HK-2 (cell line): ENCODE measurements at regions not wholly inside any gene's neighbourhood (a gene's known extent, or its start where the extent isn't known, plus 50 kb on each side); places are given as distances from the start of the nearest gene placed in this dataset.

Source experiments
- DNase-seq: peaks from one replicate; pipeline ENCODE4 v3.0.0-alpha.2; 2018; ENCODE audit not compliant: unreplicated experiment

DNA sequence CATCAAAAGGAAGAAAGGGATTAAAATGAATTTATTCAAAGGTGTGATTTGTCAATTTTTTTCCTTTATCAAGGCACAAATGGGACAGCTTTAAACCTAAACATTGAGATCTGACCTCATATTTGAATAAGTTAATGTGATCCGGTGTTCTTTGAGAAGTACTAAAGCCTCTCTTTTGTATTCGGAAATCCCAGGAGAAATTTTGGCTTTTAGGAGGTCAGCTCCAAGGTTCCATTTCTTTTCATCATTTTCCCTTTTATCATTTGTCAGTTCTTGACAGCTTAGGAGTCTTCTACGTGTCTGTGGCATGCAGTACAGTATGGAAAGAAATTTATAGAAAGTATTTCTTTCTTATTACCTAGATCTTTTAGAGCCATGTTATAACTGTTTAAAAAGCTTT is 873.4 kb upstream of the CDH8 start:
- DNase-seq: no peak

GRCh38 chr16:62907562-62907961 is 871.3 kb upstream of the CDH8 start:
- no peak for DNase-seq

DNA sequence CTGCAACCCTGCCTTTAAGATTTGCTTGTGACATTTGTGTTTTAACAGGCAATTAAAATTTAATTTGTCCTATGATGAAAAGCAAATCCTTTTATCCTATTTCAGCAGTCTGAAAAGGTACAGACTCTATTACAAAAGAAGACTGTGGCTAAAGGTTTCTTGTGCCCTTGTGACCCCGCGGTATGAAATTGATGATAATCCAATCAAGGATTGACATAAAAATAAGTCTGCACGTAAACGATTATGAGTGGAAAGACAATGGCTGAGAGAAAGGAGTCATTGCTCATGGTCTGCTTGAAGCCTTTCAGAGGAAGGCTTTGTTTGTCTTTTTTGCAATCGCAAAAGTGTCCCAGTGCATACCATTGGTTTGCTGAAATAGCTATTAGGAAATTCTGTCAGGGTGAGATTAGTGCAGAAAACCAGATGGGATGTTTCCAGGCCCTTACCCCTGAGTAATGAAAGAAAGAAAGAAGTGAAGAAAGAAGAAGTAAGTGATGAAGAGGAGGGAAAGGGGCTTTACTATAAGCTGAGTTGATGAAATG is 867.8 kb upstream of the CDH8 start:
- no peak for DNase-seq

GRCh38 chr16:62899737-62900136 is 863.5 kb upstream of the CDH8 start:
- DNase-seq: no peak

GRCh38 chr16:62889097-62889496 is 852.9 kb upstream of the CDH8 start:
- no peak for DNase-seq

DNA sequence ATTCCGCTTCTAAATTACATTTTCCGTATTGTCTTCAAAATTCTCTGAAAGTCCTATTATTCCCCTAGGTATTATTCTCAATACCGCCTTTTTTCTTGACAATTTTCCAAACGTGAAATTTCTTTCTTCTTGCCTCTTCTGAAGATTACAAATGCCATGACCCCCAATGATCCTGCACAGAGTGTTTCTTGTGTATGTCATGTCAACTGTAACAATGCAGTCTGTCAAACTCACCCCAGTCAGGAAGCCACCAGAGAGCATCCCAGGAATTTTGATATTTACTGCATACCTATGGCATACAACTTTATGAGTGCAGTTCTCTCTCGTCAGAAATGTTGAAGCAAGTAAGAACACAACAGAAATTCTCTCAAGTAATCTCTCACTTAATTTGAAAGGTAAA is 847.3 kb upstream of the CDH8 start:
- DNase-seq: no peak

- no peak for DNase-seq
Measured at GRCh38 chr16:62882552-62883221, 846.4 kb upstream of the CDH8 start.

DNA sequence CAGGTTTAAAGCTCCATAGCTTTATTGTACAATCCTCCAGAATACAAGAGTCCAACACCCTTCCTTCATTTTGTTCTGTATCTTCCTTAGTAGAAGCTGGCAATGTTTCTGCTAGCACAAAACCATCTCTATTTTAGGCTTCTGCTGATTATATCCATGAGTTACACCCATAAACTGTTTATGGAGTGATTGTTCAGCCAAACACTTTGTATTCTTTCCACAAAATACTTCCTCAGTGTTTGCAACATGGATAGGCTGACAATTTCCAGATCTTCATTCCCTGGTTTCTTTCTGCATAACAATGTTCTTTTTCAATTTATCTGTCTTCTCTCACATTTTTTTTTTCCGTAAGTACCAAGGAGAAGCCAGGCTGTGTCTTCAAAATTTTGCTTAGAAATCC is 839.9 kb upstream of the CDH8 start:
- no peak for DNase-seq

DNA sequence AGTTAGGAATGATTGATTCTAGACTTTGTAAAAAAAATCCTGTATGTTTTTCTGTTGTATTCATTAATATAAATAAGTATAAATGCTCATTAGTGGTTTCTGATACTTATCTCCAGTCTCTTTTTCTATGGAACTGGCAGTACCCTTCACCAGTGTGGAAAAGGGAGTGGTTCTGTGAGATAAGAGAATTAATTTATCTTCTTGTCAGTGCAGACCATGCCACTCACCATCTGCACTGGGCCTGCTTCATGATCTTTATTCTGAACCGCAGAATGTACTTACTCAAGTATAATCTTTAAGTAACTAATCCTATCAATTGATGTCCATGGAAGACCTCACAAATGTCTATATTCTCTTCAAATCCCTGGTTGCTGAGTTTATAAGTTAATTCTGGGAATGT is 836.1 kb upstream of the CDH8 start:
- DNase-seq: no peak

DNA sequence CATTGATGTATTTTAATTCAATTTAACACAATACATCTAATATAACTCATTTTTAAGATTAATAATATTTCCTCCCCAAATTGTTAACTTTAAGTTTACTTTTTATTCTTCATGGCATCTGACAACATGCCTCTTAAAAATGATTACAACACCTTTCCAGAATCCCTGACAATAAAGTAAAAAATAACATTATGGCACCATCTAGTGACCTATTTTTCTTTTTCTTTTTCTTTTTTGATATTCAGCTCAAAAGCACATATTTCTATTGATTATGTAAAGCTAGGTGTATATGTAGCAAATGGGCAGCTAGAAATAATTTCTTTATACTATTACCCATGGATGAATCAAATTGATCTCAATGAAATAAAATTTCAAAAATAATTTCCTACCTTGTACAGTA is 834.3 kb upstream of the CDH8 start:
- DNase-seq: no peak

- DNase-seq: no peak
Measured at GRCh38 chr16:62869837-62870236, 833.6 kb upstream of the CDH8 start.

DNA sequence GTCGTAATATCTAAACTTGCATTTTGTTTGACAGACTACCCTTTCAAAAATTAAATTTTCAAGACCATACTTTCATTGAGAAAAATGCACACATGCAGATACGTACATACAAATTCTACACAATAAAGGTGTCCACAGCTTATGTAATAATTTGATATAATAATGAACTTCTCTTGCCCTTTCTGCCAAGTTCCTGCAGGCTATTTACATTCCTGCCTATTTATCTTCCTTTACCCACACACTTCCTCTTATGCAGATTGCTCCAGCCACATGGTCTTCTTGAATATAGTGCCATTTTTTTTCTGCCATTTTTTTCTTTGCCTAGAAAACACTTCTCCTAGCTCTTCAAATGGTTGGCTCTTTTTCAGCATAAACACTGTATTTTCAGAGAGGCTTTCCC is 826.9 kb upstream of the CDH8 start:
- DNase-seq: no peak

DNA sequence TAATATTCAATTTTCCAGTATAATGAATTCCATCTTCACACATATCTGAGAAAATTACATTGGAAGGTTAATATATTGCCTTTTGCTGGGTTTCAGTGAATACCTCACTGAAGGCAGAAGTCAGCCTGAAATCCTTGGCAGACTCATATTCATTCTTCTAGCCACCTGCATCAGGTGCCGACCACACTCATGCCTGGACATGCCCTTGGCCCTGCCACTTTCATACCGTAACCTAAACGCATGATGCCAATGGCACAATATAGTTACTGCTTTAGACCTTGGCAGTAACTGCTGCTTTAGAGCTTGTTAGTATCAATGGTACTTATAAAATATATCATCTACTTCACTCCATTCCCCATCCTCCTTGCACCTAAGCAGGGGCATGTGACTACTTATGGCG is 817.6 kb upstream of the CDH8 start:
- no peak for DNase-seq

GRCh38 chr16:62846399-62847057 is 810.3 kb upstream of the CDH8 start:
- DNase-seq: no peak

- DNase-seq: no peak
Measured at GRCh38 chr16:62832214-62832613, 796.0 kb upstream of the CDH8 start.

DNA sequence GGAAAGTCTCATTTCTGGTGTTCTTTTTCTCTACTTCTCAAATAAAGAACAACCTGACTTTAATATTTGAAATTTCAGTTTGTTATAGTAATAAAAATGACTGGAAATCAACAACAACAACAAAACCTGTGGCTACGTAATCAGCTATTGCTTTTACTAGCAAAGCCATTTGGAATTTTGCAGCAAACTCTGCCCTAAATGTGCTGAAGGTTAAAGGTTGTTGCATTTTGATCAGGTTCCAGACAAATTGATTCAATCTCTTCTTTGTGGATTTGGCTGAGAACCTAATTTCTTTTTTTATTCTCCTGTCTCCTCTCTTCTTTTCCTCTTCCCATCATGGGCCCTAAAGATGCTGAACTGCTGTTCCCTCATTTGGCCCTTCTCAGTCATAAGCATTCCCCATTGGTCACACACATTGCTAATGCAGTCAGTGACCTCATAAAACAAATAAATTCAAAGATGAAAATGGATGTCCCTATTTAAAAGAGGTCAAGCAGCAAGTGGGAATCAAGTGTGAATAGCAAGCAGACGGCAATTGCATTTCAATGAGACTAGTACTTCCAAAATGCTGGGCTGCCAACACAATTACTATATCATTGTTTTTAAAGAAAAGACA is 795.1 kb upstream of the CDH8 start:
- DNase-seq: no peak

DNA sequence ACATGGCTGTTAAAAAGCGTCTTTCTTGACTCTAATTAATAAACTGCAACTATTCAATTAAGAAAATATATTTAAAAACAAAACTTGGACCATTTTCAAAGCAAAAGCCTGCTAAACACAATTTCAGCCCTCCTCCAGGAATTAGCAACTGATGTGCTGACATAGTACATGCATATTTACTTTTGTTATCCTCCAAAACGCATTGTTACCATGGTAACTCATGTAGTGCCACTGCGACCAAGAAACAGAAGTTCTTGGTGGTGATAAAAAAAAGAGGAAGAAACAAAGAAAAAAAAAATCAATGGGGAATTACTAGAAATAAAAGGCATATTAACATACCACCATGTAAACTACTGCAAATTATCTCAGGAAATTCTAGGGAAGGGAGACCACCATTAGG is 793.4 kb upstream of the CDH8 start:
- DNase-seq: no peak

GRCh38 chr16:62829084-62829483 is 792.8 kb upstream of the CDH8 start:
- DNase-seq: no peak

DNA sequence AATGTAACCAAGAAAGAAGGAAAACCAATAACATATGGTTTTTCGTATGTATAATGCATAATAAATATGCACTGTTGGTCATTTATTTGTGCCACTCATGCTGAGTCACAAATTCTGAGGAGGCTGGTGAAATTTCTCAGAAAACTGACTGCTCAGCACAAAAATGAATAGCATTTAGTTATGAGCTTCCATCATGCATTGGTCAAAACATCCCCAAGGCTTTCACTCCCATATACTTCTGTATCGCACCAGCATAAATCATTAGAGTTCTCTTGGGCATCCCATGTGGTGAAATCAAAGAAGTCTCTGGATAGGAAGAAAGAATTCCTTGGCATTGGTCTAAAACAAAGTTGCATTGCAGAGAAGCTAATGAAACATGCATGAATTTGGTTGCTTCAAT is 785.6 kb upstream of the CDH8 start:
- DNase-seq: no peak

GRCh38 chr16:62816971-62817519 is 780.8 kb upstream of the CDH8 start:
- no peak for DNase-seq

DNA sequence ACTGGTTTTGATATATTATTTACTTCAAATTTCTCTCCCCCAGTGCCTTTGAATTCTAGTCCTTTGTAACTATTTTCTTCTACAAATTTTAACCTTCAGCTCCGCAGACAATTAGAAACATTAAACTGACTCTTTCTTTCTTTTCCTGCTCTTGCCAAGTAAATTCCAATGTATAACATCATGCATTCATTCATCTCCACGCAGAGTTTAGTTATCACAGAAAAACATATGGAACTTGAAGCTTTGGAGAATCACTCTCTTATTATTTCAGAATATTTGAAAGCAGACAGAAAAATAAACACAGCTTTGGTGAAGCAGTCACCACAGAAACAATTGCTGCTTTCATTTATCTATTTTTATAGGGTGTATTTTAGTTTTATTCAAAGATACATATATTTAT is 778.7 kb upstream of the CDH8 start:
- DNase-seq: no peak

DNA sequence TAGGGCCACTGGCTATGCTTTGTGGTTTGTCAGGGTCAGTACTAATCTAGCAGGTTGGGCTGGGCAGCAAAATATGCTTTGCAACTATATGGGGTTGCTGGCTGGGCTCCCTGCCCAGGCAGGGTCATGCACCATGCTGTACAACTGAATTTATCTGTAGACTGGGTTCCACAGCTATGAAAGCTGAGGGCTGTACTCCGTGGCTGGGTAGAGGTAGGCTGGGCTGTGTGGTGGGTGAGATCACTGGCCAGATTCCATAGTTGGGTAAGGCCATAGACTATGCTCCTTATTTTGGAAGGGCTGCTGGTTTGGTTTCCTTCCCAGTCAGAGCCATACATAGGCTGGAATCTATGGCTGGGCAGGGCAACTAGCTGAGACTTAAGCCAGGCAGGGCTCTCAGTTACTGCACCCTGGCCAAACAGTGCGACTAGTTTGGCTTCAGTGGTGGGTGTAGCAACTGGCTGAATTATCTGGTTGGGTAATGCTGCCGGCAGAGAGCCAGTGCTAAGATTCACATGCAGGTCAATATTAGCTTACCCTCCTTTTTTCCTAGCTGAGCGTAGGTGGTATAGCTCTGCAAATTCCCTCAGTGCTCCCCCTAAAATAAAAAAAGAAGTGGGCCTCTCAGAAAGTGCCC is 769.1 kb upstream of the CDH8 start:
- DNase-seq: no peak
